ENCODE measurements at regions not wholly inside any gene's neighbourhood (a gene's known extent, or its start where the extent isn't known, plus 50 kb on each side); places are given as distances from the start of the nearest gene placed in this dataset.

DNA sequence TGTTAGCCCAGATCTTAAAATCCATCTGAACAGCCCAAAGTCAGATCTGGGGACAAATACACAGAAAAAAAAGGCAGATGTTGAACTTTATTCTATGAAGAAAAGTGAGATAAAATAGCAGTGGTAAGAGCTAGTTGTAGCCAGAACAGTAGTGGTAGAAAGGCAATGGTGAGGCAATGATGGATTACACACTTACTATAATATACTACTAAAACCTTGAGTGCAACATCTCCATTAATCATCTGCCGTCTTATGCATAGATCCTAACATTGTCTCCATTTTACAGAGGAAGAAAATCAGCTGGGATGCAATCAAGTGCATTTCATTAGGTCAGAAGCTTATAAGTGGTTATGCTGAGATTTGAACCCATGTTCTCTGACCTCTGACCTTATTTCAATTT is 699.6 kb downstream of the CDH11 start:
- intact Hi-C loops (cut with micrococcal nuclease), result no loop called here
- Mint-ChIP-seq H3K27me3 (no peaks in the 10 kb centered on the region), H3K4me1 (ENCODE audit: low read depth) (no peaks in the 10 kb centered on the region), H3K36me3 (ENCODE audit: low read depth) (no peaks in the 10 kb centered on the region), H3K9me3 (peaks cover 26% of the 10 kb centered on the region), H3K4me3 (no peak overlapping the region), H3K27ac (no peak overlapping the region)

DNA sequence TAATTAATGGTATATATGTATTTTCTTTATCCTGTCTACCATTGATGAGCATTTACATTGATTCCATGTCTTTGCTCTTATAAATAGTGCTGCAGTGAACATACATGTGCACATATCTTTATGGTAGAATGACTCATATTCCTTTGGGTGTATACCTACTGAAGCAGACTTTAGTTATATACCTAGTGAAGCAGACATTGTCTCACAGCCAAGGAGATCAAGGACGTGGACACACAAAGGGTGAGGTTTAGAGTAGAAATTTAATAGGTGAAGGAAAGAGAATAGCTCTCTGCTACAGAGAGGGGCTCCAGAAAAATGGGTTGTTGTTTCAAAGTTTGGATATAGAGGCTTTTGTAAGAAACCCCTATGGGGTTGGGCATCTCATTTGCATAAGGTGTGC is 700.3 kb downstream of the CDH11 start:
- intact Hi-C loops (cut with micrococcal nuclease), result no loop called here

DNA sequence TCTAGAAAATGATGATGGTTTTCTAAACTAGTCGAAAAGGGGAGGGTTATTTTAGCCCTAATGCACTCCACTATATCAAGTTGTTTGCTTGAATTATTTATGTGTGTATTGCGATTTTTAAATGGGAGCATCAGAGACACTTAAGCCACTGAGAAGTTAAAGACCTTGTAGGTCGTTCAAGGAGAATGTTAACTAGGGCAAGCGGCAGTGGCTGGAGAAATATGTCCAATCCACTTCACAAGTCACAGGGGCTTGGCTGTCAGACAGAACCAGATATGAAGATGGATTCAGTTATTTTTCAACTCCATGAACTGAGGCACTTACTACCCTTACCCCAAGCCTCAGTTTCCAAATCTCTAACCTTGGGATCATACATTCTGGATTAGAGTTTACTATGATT is 702.0 kb downstream of the CDH11 start:
- H3K4me3 Mint-ChIP-seq, result no peak overlapping the region
- intact Hi-C loops (cut with micrococcal nuclease), result no loop called here
- peaks cover 26% of the 10 kb centered on the region for H3K9me3 Mint-ChIP-seq
- H3K27ac Mint-ChIP-seq, result no peak overlapping the region
- no peaks in the 10 kb centered on the region for H3K27me3 Mint-ChIP-seq
- H3K36me3 Mint-ChIP-seq (ENCODE audit: low read depth), result no peaks in the 10 kb centered on the region
- H3K4me1 Mint-ChIP-seq (ENCODE audit: low read depth), result no peaks in the 10 kb centered on the region

More for the DNA sequence above, 700.3 kb downstream of the CDH11 start:
- H3K27ac Mint-ChIP-seq, result no peak overlapping the region
- H3K4me1 Mint-ChIP-seq (ENCODE audit: low read depth), result no peaks in the 10 kb centered on the region
- no peaks in the 10 kb centered on the region for H3K36me3 Mint-ChIP-seq (ENCODE audit: low read depth)
- H3K4me3 Mint-ChIP-seq, result no peak overlapping the region
- no peaks in the 10 kb centered on the region for H3K27me3 Mint-ChIP-seq
- H3K9me3 Mint-ChIP-seq, result peaks cover 26% of the 10 kb centered on the region

DNA sequence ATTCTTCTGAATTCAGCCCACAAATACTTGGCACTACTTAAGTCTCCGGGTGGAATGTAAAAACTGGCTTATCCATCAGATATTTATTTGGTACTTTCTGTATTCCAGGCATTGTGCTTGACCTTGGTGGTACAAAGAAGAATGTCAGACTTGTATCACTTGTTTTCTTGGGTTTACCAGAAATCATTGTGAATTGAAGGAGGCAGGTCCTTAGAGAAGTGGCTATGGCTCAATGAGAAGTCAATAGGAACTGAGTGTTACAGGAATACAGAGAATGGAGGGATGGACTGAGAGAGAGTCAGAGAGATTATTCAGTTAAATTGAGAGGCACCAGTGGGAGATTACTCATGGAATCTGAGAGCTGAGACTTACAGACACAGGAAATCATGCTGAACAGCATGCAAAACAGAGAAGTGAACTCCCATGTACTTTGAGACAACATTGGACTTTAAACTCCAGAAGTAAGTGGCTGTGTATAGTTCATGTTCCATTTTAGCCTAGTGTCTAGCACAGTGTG is 704.1 kb downstream of the CDH11 start:
- H3K4me3 Mint-ChIP-seq, result no peak overlapping the region
- no peaks in the 10 kb centered on the region for H3K36me3 Mint-ChIP-seq (ENCODE audit: low read depth)
- no peaks in the 10 kb centered on the region for H3K4me1 Mint-ChIP-seq (ENCODE audit: low read depth)
- H3K27ac Mint-ChIP-seq, result no peak overlapping the region
- H3K27me3 Mint-ChIP-seq, result no peaks in the 10 kb centered on the region
- intact Hi-C loops (cut with micrococcal nuclease), result no loop called here
- H3K9me3 Mint-ChIP-seq, result peaks cover 17% of the 10 kb centered on the region

DNA sequence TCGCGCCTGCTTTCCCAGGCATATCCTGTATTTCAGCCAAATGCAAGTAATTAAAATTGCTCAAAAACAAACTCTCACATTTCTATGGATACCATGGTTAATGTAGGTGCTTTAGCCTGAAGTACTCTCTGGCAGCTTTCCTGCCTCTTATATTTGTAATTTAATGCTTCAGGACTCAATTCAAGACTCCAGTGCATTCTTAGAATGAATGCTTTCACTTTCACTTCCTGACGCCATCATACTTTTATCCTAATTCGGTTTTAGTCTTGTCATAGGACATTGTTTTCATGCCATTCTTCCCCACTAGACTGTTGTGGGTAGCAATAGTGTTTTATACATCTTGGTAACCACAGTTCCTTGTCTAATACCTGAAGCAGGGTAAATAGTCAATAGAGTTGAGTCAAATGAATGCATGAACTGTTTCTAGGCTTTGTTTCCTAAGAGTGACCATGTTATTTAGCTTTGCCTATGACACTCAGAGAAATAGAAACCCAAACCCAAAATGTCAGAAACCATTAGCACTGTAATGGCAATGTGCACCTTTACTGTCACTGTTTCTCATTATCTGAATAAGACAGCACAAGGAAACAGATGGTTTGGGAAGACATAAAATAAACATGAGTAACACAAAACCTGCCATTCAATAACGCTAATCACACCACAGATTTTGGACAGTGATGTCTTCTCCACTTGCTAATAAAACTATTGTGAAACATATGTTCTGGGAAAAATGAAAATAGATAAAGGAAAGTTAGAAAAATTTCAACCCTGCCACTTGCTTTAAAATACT is 705.5 kb downstream of the CDH11 start:
- no peaks in the 10 kb centered on the region for H3K4me1 Mint-ChIP-seq (ENCODE audit: low read depth)
- no peaks in the 10 kb centered on the region for H3K36me3 Mint-ChIP-seq (ENCODE audit: low read depth)
- intact Hi-C loops (cut with micrococcal nuclease), result no loop called here
- no peaks in the 10 kb centered on the region for H3K27me3 Mint-ChIP-seq
- no peak overlapping the region for H3K4me3 Mint-ChIP-seq
- H3K9me3 Mint-ChIP-seq, result peaks cover 17% of the 10 kb centered on the region
- H3K27ac Mint-ChIP-seq, result no peak overlapping the region

DNA sequence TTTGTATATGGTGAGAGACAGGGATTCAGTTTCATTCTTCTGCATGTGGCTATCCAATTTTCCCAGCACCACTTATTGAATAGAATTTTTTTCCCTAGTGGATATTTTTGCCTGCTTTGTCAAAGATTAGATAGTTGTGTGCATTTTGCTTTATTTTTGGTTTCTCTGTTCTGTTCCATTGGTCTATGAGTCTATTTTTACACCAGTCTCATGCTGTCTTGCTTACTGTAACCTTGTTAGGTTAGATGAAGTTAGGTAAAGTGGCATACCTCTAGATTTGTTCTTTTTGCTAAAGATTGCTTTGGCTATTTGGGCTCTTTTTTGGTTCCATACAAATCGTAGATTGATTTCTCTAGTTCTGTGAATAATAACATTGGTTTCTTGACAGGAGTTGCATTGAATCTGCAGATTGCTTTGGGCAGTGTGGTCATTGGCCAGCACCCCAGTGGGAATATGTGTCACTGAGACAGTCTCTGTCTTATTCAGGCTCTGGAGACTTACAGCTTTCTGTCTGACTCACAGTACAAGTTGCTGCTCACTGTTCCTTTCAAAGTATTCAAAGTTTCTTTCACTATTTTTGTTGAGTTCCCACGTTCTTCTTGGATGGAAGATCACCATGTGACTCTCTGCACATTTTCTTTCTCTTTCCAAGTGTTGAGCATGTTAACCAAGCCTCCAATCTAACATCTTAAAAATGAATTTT is 709.1 kb downstream of the CDH11 start:
- no peak overlapping the region for H3K4me3 Mint-ChIP-seq
- peaks cover 4% of the 10 kb centered on the region for H3K9me3 Mint-ChIP-seq
- intact Hi-C loops (cut with micrococcal nuclease), result no loop called here
- no peaks in the 10 kb centered on the region for H3K4me1 Mint-ChIP-seq (ENCODE audit: low read depth)
- no peak overlapping the region for H3K27ac Mint-ChIP-seq
- H3K36me3 Mint-ChIP-seq (ENCODE audit: low read depth), result no peaks in the 10 kb centered on the region
- no peaks in the 10 kb centered on the region for H3K27me3 Mint-ChIP-seq

DNA sequence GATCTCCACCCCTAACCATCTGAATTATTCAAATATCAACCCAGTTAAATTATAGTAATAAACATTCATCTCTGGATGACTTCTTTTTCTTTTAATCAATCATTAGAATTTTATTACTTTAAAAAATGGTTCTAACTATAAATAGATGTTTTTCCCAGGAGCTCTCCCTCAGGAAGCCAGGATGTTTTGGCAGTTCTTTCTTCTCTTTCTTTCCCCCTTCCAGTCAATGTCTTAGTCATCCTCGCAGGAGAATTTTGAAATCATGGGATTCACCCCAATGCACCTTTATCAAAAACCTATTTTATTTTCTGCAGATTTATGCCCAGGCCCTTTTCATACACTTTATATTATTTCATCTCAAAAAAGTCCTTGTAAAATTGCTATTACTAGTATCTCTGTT is 711.6 kb downstream of the CDH11 start:
- H3K9me3 Mint-ChIP-seq, result no peaks in the 10 kb centered on the region
- H3K27ac Mint-ChIP-seq, result no peak overlapping the region
- H3K4me3 Mint-ChIP-seq, result no peak overlapping the region
- no peaks in the 10 kb centered on the region for H3K36me3 Mint-ChIP-seq (ENCODE audit: low read depth)
- no peaks in the 10 kb centered on the region for H3K4me1 Mint-ChIP-seq (ENCODE audit: low read depth)
- intact Hi-C loops (cut with micrococcal nuclease), result no loop called here
- H3K27me3 Mint-ChIP-seq, result no peaks in the 10 kb centered on the region

DNA sequence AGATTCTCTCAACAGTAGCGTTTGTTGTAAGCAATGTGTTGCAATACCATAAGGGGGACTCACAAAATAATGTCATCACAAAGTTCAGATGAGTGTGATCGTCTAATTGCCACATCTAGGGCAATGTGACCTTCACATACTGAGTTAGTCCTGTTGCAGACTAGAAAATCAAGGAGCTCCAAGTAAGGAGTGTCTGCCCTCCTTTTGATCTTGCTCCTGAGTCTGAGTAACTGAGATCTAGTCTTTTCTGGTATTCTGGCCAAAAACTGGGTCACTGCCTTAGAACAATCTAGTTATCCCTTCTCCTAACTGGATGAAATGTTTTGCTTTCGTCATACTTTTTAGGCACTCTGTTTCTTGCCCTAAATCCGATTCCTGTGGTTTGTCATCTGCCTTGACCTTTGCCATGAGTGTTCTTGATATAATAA is 712.1 kb downstream of the CDH11 start:
- no peak overlapping the region for H3K27ac Mint-ChIP-seq
- no peaks in the 10 kb centered on the region for H3K9me3 Mint-ChIP-seq
- H3K27me3 Mint-ChIP-seq, result no peaks in the 10 kb centered on the region
- H3K4me3 Mint-ChIP-seq, result no peak overlapping the region
- intact Hi-C loops (cut with micrococcal nuclease), result no loop called here
- H3K36me3 Mint-ChIP-seq (ENCODE audit: low read depth), result no peaks in the 10 kb centered on the region
- no peaks in the 10 kb centered on the region for H3K4me1 Mint-ChIP-seq (ENCODE audit: low read depth)

DNA sequence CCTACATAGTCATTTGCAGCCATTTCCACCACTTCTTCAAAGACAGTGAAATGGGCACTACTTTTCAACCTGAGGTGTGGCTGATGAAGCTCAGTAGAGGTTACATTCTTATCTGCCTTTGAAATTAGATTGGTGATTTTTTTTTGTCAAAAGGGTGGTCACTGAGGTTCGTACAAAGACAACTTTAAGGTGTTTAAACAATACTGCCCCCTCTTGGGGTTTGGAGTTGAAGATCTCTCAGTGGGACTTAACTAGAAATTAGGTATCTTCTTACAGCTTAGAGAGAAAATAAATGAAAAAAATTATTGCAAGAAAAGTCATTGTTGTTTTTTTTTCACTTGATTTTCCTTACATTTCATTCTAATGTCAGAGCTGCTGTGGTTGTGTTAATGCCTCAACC is 713.2 kb downstream of the CDH11 start:
- Mint-ChIP-seq H3K4me3 (no peak overlapping the region), H3K27ac (no peak overlapping the region), H3K9me3 (no peaks in the 10 kb centered on the region), H3K27me3 (no peaks in the 10 kb centered on the region), H3K4me1 (ENCODE audit: low read depth) (no peaks in the 10 kb centered on the region), H3K36me3 (ENCODE audit: low read depth) (no peaks in the 10 kb centered on the region)
- intact Hi-C loops (cut with micrococcal nuclease), result no loop called here

DNA sequence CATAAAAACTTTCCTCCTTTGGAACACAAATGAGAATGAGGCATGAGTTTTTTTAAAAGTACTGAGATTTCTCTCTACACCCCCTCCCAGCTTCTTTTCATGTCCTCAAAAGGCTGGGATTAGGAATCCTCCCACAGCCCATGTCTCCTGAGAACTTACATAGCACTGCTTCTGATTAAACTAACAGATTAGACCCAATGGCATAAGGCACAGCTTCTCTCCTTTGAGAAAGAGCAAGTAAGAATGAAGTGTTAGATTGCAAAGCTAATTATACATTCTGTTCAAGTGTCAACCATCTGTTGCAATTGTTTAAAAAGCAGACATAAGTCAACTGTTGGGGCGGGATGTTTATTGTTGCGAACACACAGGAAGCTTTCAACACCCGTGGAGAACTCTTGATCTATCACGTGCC is 715.1 kb downstream of the CDH11 start:
- intact Hi-C loops (cut with micrococcal nuclease), result no loop called here
- Mint-ChIP-seq H3K9me3 (no peaks in the 10 kb centered on the region), H3K36me3 (ENCODE audit: low read depth) (no peaks in the 10 kb centered on the region), H3K27ac (no peak overlapping the region), H3K4me3 (no peak overlapping the region), H3K27me3 (no peaks in the 10 kb centered on the region), H3K4me1 (ENCODE audit: low read depth) (no peaks in the 10 kb centered on the region)

DNA sequence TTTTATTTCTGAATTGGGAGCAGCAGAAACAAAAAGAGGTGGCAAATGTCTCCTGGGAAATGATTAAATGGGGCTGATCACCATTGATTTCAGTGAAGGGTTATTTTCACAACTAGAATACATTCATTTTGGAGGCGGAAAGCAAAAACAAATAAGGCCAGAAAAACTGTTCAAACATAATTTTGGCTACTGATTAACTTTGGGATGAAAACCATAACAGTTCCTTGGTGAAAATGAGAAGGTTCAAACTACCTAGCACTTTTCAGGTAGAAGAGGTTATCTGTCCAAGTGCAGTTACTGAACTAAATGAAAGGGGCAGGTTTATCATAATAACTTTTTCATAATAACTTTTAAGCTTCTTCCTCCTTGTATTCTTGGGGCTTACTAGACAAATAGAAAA is 718.5 kb downstream of the CDH11 start:
- intact Hi-C loops (cut with micrococcal nuclease), result no loop called here
- no peaks in the 10 kb centered on the region for H3K9me3 Mint-ChIP-seq
- no peaks in the 10 kb centered on the region for H3K27me3 Mint-ChIP-seq
- H3K4me3 Mint-ChIP-seq, result no peak overlapping the region
- no peaks in the 10 kb centered on the region for H3K4me1 Mint-ChIP-seq (ENCODE audit: low read depth)
- no peak overlapping the region for H3K27ac Mint-ChIP-seq
- no peaks in the 10 kb centered on the region for H3K36me3 Mint-ChIP-seq (ENCODE audit: low read depth)

DNA sequence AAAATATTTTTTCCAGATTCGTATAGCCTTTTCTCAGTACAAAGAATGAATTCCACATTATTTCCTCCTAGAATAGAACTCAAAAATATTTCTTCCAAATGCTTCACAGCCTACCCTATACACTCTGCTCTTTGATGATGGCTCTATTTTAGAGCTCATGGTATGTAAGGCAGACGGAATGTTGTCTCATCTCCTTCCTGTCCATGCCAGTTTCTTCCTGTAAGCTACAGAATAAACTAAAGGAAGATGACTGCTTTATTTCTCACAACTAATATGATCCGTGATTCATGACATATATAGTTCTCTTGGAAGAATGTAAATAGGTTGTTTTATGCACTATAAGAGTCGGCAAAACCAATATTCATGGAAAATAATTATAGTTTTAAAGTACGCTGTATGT is 723.1 kb downstream of the CDH11 start:
- Mint-ChIP-seq H3K27ac (no peak overlapping the region), H3K27me3 (no peaks in the 10 kb centered on the region), H3K4me3 (no peak overlapping the region), H3K9me3 (no peaks in the 10 kb centered on the region), H3K4me1 (ENCODE audit: low read depth) (no peaks in the 10 kb centered on the region), H3K36me3 (ENCODE audit: low read depth) (no peaks in the 10 kb centered on the region)
- intact Hi-C loops (cut with micrococcal nuclease), result no loop called here

DNA sequence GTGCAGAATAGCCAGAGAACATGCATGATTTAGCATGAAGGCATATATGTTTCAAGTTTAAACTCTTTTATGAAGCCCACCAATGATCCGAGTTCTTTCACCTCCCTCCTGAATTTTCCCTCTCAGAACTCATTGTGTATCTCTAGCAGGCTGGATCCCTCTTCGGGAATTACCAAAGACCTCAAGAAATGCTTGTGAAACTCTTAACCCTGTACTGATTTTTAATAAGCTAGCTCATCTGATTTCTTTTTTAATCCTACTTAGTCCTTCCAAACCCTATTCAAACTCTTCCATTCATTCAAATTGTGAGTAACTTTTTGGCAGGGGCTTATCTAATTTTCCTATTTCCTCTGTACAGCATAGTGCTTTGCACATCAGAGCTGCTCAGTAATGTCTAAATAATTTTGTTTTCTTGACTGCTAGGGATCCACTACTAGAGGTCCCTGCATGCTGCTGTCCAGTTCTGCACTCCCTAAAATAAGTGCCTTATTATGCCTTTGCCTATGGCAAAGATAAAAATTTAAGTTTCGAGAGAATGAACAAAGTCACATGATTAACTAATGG is 723.8 kb downstream of the CDH11 start:
- H3K9me3 Mint-ChIP-seq, result no peaks in the 10 kb centered on the region
- no peak overlapping the region for H3K27ac Mint-ChIP-seq
- no peaks in the 10 kb centered on the region for H3K4me1 Mint-ChIP-seq (ENCODE audit: low read depth)
- no peaks in the 10 kb centered on the region for H3K27me3 Mint-ChIP-seq
- H3K36me3 Mint-ChIP-seq (ENCODE audit: low read depth), result no peaks in the 10 kb centered on the region
- H3K4me3 Mint-ChIP-seq, result no peak overlapping the region
- intact Hi-C loops (cut with micrococcal nuclease), result no loop called here

DNA sequence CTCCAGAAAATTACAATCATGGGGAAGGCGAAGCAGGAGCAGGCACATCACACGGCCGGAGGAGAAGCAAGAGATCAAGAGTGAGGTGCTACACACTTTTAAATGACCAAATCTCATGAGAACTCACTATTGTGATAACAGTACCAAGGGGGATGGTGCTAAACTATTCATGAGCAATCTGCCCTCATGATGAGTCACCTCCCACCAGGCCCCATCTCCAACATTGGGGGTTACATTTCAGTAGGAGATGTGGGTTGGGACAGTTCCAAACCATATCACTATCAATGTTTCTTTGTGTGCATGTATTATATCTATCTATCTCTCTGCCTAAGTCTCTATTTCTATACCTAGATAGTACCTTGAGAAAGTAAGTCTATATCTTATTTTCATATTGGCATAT is 724.8 kb downstream of the CDH11 start:
- no peaks in the 10 kb centered on the region for H3K4me1 Mint-ChIP-seq (ENCODE audit: low read depth)
- no peak overlapping the region for H3K4me3 Mint-ChIP-seq
- no peaks in the 10 kb centered on the region for H3K36me3 Mint-ChIP-seq (ENCODE audit: low read depth)
- intact Hi-C loops (cut with micrococcal nuclease), result no loop called here
- H3K27me3 Mint-ChIP-seq, result no peaks in the 10 kb centered on the region
- no peak overlapping the region for H3K27ac Mint-ChIP-seq
- no peaks in the 10 kb centered on the region for H3K9me3 Mint-ChIP-seq
